K562 (cell line): ENCODE measurements at regions not wholly inside any gene's neighbourhood (a gene's known extent, or its start where the extent isn't known, plus 50 kb on each side); places are given as distances from the start of the nearest gene placed in this dataset.
A peak's percentile ranks its signal among the peaks of the same experiment; 100 is the strongest.

Experiments used
- CEBPZ ChIP-seq: fragments of 150-350 bp; IDR thresholded peaks from 2 replicates; pipeline ENCODE4 v1.6.1; 2014; ENCODE audit warnings: low read depth, mild to moderate bottlenecking, low read length, borderline replicate concordance
- CHD2 ChIP-seq: IDR thresholded peaks from 2 replicates; pipeline ENCODE4 v1.6.1; 2011; ENCODE audit warnings: low read depth, low read length
- GTF2E2 ChIP-seq: fragments of 200-800 bp; sonication (Bioruptor generic); IDR thresholded peaks from 2 replicates; pipeline ENCODE4 v1.6.1; 2016; ENCODE audit warnings: missing genetic modification characterization, missing compliant biosample characterization
- HNRNPLL ChIP-seq: fragments of 200-400 bp; formaldehyde crosslinking; IDR thresholded peaks from 2 replicates; pipeline ENCODE4 v1.6.1; 2017; ENCODE audit warnings: low read length, low read depth, mild to moderate bottlenecking; ENCODE audit not compliant: poor library complexity, severe bottlenecking
- MXI1 ChIP-seq: IDR thresholded peaks from 2 replicates; pipeline ENCODE4 v1.6.1; 2011; ENCODE audit warnings: low read depth, mild to moderate bottlenecking, improper control_type of control experiment, low read length
- NCOA6 ChIP-seq: fragments of 450-650 bp; IDR thresholded peaks from 2 replicates; pipeline ENCODE4 v1.6.1; 2017; ENCODE audit warnings: mild to moderate bottlenecking
- POLR2A ChIP-seq: fragments of 450-650 bp; conservative IDR thresholded peaks from 2 replicates; pipeline ENCODE4 v1.6.1; 2016
- RCOR1 ChIP-seq, 2 experiments: IDR thresholded peaks; 2 replicates each; pipeline ENCODE4 v1.6.1; 2012; ENCODE audit warnings: low read depth in 2 of 2, low read length in 2 of 2, borderline replicate concordance in 1 of 2, improper control_type of control experiment in 1 of 2
- RNF219 ChIP-seq: fragments of 250-450 bp; sonication (Bioruptor Pico); IDR thresholded peaks from 2 replicates; pipeline ENCODE4 v1.5.0; 2022; ENCODE audit warnings: mild to moderate bottlenecking
- SMARCC2 ChIP-seq: fragments of 450-650 bp; IDR thresholded peaks from 2 replicates; pipeline ENCODE4 v1.6.1; 2017; ENCODE audit warnings: antibody characterized with exemption, moderate library complexity, mild to moderate bottlenecking, low read depth
- U2AF2 ChIP-seq: fragments of 200-400 bp; formaldehyde crosslinking; optimal IDR thresholded peaks from 2 replicates; pipeline ENCODE3; 2017; ENCODE audit warnings: low read depth, mild to moderate bottlenecking, low read length
- ZNF121 ChIP-seq: sonication (generic); formaldehyde crosslinking; conservative IDR thresholded peaks from 2 replicates; pipeline ENCODE4 v1.8.0; 2022; ENCODE audit warnings: missing genetic modification reagents
- ZNF143 ChIP-seq: sonication (generic); formaldehyde crosslinking; IDR thresholded peaks from 2 replicates; pipeline ENCODE4 v1.9.0; 2022; ENCODE audit warnings: mild to moderate bottlenecking, missing genetic modification reagents
- TF ChIP-seq, protein P1 (sequence below): sonication (generic); formaldehyde crosslinking; IDR thresholded peaks from 2 replicates; pipeline ENCODE4 v1.8.1; 2023; ENCODE audit warnings: mild to moderate bottlenecking, missing genetic modification reagents

DNA sequence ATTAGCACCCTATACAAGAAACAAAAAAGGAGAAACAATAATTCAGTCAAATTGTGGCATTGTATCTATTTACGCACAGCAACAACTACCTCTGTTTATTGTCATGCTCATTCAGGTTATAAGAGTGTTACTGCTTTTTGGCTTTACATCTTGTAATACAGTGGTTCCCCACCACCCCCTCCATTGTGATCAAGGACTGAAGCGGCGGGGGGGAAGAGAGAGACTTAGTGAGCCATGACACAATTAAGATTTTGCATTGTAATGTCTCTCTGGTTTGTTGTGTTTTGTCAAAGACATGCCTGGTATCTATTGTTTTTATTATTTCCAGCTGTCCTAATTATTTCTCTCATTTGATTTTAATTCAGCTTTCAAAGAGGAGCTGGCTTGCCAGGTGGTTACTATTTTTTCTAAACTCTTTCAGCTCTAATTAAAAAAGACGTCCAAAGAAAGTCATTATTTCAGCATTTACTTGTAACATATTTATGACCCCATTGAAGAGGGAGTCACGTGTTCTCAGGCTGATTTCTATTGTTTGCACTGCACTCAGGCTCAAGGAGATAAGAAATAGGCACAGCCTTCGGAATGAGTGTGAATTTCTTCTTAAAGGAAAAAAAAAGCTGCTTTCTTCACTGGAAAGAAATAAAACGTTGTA, 234.4 kb upstream of the TBL1XR1 start (continued):
- TF ChIP-seq, protein P1, sequence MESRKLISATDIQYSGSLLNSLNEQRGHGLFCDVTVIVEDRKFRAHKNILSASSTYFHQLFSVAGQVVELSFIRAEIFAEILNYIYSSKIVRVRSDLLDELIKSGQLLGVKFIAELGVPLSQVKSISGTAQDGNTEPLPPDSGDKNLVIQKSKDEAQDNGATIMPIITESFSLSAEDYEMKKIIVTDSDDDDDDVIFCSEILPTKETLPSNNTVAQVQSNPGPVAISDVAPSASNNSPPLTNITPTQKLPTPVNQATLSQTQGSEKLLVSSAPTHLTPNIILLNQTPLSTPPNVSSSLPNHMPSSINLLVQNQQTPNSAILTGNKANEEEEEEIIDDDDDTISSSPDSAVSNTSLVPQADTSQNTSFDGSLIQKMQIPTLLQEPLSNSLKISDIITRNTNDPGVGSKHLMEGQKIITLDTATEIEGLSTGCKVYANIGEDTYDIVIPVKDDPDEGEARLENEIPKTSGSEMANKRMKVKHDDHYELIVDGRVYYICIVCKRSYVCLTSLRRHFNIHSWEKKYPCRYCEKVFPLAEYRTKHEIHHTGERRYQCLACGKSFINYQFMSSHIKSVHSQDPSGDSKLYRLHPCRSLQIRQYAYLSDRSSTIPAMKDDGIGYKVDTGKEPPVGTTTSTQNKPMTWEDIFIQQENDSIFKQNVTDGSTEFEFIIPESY (CRISPR knock-in tag): no peak
- no peak for TF ChIP-seq ZNF143 (CRISPR knock-in tag)
- no peak for TF ChIP-seq SMARCC2
- TF ChIP-seq CHD2: no peak
- no peak for TF ChIP-seq MXI1
- peak in 1 of 2 experiments; percentile 57; a peak in 2 of 4 replicates for TF ChIP-seq RCOR1 (IDR thresholded peaks at IDR 0.05; ENCODE audit: borderline replicate concordance in 1 of 2, low read depth in 2 of 2, low read length in 2 of 2)
- no peak for TF ChIP-seq CEBPZ
- TF ChIP-seq NCOA6: no peak
- TF ChIP-seq U2AF2: no peak
- TF ChIP-seq ZNF121 (CRISPR knock-in tag): no peak
- TF ChIP-seq POLR2A: no peak
- TF ChIP-seq RNF219 (CRISPR knock-in tag): no peak
- no peak for TF ChIP-seq GTF2E2 (tag)
- no peak for TF ChIP-seq HNRNPLL
